ENCODE measurements at regions not wholly inside any gene's neighbourhood (a gene's known extent, or its start where the extent isn't known, plus 50 kb on each side); places are given as distances from the start of the nearest gene placed in this dataset.
"Not testable (repeated sequence)": the region's sequence is repeated elsewhere in the genome, so short reads cannot be mapped to it uniquely, and the experiment has no call there.

GRCh38 chr3:137514853-137515252, 249.3 kb upstream of the SOX14 start:
- Histone ChIP-seq H3K36me3 (ENCODE audit: control insufficient read depth, insufficient read depth, low read length) (no peaks in the 10 kb centered on the region), H3K9me3 (ENCODE audit: control insufficient read depth, low read length) (no peaks in the 10 kb centered on the region), H3K27ac (ENCODE audit: low read depth, low read length, severe bottlenecking) (no peak overlapping the region), H3K4me1 (ENCODE audit: control insufficient read depth, insufficient read depth, low read length, poor library complexity, severe bottlenecking) (no peaks in the 10 kb centered on the region), H3K4me3 (ENCODE audit: extremely low read depth, insufficient read depth, low read length, poor library complexity, severe bottlenecking) (no peak overlapping the region)
- WGBS, 2 experiments (ENCODE audit: insufficient coverage in 2 of 2) = no CpG with 5 or more reads among the region's 2 CpGs

DNA sequence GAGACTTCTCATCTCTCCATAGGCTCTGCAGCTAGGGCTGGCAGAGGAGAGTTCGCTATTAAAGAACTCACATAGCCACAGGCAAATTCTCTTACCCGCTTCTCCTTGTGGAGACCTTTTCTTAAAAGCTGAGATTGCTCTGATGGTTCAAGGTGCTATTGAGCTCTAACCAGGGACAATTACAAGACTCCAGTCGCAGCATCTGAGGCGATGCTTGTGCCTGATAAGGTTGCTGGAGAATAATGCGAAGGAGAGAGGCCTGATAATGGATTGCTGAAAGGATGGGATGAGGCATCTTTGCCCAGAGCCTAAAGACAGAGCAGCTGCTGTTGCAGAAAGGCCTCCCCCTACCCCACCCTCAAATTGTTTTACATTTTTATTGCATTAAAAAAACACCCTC, 244.5 kb upstream of the SOX14 start:
- H3K9me3 ChIP-seq (ENCODE audit: control insufficient read depth, low read length) = no peaks in the 10 kb centered on the region
- H3K4me1 ChIP-seq (ENCODE audit: control insufficient read depth, insufficient read depth, low read length, poor library complexity, severe bottlenecking) = no peaks in the 10 kb centered on the region
- 87 to 93% methylated on average over 3 to 5 of the region's 5 CpGs for WGBS, 2 experiments (ENCODE audit: insufficient coverage in 2 of 2)
- no peak overlapping the region for H3K27ac ChIP-seq (ENCODE audit: low read depth, low read length, severe bottlenecking)
- H3K4me3 ChIP-seq (ENCODE audit: extremely low read depth, insufficient read depth, low read length, poor library complexity, severe bottlenecking) = no peak overlapping the region
- H3K36me3 ChIP-seq (ENCODE audit: control insufficient read depth, insufficient read depth, low read length) = no peaks in the 10 kb centered on the region

GRCh38 chr3:137524751-137525150, 239.4 kb upstream of the SOX14 start:
- 83 to 88% methylated on average over 1 of the region's 1 CpG for WGBS, 2 experiments (ENCODE audit: insufficient coverage in 2 of 2)
- H3K27ac ChIP-seq (ENCODE audit: low read depth, low read length, severe bottlenecking) = no peak overlapping the region
- no peaks in the 10 kb centered on the region for H3K4me1 ChIP-seq (ENCODE audit: control insufficient read depth, insufficient read depth, low read length, poor library complexity, severe bottlenecking)
- H3K36me3 ChIP-seq (ENCODE audit: control insufficient read depth, insufficient read depth, low read length) = no peaks in the 10 kb centered on the region
- H3K4me3 ChIP-seq (ENCODE audit: extremely low read depth, insufficient read depth, low read length, poor library complexity, severe bottlenecking) = no peak overlapping the region
- no peaks in the 10 kb centered on the region for H3K9me3 ChIP-seq (ENCODE audit: control insufficient read depth, low read length)

DNA sequence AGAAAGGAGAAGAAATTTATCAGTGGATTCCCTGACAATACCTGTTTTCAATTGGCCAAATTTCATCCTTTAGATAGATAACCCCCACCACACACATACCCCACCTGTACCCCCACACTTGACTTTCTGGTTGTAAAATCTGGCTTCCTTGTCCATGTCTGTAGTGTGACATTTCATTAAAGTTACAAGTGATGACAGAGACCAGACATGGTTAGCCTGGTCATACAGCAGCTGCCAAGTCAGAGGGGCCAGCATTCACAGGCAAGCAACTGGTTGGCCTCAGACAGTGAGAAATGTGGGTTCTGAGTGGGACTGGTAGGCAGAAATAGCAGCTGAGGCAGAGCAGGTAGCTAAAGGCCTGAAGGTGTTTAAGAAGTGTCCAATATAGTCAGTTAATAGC, 238.6 kb upstream of the SOX14 start:
- Histone ChIP-seq H3K27ac (ENCODE audit: low read depth, low read length, severe bottlenecking) (no peak overlapping the region), H3K4me3 (ENCODE audit: extremely low read depth, insufficient read depth, low read length, poor library complexity, severe bottlenecking) (no peak overlapping the region), H3K36me3 (ENCODE audit: control insufficient read depth, insufficient read depth, low read length) (no peaks in the 10 kb centered on the region), H3K4me1 (ENCODE audit: control insufficient read depth, insufficient read depth, low read length, poor library complexity, severe bottlenecking) (no peaks in the 10 kb centered on the region), H3K9me3 (ENCODE audit: control insufficient read depth, low read length) (no peaks in the 10 kb centered on the region)

DNA sequence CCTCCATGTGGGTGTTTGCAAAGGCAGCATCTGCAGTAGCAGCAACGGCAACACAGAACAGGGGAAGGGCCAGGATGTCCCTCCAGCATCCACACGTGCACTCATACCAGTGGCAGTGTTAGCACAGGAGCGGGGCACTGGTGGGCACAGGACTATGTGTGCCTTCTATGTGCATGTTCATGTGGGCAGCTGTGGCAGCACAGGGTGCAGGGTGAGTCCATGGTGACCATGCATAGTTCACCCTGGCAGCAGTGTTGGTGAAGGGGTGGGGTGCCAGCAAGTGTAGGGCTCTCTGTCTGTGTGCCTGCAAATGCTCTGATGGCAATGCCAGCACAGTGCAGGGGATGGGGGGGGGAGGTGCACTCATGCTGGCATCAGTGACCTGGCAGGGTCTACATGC, 222.1 kb upstream of the SOX14 start:
- WGBS, 2 experiments (ENCODE audit: insufficient coverage in 2 of 2) = 91 to 96% methylated on average over 2 to 3 of the region's 3 CpGs
- H3K4me3 ChIP-seq (ENCODE audit: extremely low read depth, insufficient read depth, low read length, poor library complexity, severe bottlenecking) = no peak overlapping the region
- H3K27ac ChIP-seq (ENCODE audit: low read depth, low read length, severe bottlenecking) = no peak overlapping the region
- no peaks in the 10 kb centered on the region for H3K4me1 ChIP-seq (ENCODE audit: control insufficient read depth, insufficient read depth, low read length, poor library complexity, severe bottlenecking)
- no peaks in the 10 kb centered on the region for H3K9me3 ChIP-seq (ENCODE audit: control insufficient read depth, low read length)
- no peaks in the 10 kb centered on the region for H3K36me3 ChIP-seq (ENCODE audit: control insufficient read depth, insufficient read depth, low read length)

- Histone ChIP-seq H3K4me3 (ENCODE audit: extremely low read depth, insufficient read depth, low read length, poor library complexity, severe bottlenecking) (no peak overlapping the region), H3K27ac (ENCODE audit: low read depth, low read length, severe bottlenecking) (no peak overlapping the region), H3K4me1 (ENCODE audit: control insufficient read depth, insufficient read depth, low read length, poor library complexity, severe bottlenecking) (no peaks in the 10 kb centered on the region), H3K9me3 (ENCODE audit: control insufficient read depth, low read length) (no peaks in the 10 kb centered on the region), H3K36me3 (ENCODE audit: control insufficient read depth, insufficient read depth, low read length) (no peaks in the 10 kb centered on the region)
- no CpG with 5 or more reads among the region's 2 CpGs for WGBS, 2 experiments (ENCODE audit: insufficient coverage in 2 of 2)
Measured at GRCh38 chr3:137554242-137554641, 209.9 kb upstream of the SOX14 start.

GRCh38 chr3:137568880-137569279, 195.2 kb upstream of the SOX14 start:
- Histone ChIP-seq H3K9me3 (ENCODE audit: control insufficient read depth, low read length) (no peaks in the 10 kb centered on the region), H3K36me3 (ENCODE audit: control insufficient read depth, insufficient read depth, low read length) (no peaks in the 10 kb centered on the region), H3K4me1 (ENCODE audit: control insufficient read depth, insufficient read depth, low read length, poor library complexity, severe bottlenecking) (no peaks in the 10 kb centered on the region), H3K4me3 (ENCODE audit: extremely low read depth, insufficient read depth, low read length, poor library complexity, severe bottlenecking) (no peak overlapping the region), H3K27ac (ENCODE audit: low read depth, low read length, severe bottlenecking) (no peak overlapping the region)

GRCh38 chr3:137572931-137573330, 191.2 kb upstream of the SOX14 start:
- Histone ChIP-seq H3K27ac (ENCODE audit: low read depth, low read length, severe bottlenecking) (no peak overlapping the region), H3K9me3 (ENCODE audit: control insufficient read depth, low read length) (no peaks in the 10 kb centered on the region), H3K4me3 (ENCODE audit: extremely low read depth, insufficient read depth, low read length, poor library complexity, severe bottlenecking) (no peak overlapping the region), H3K4me1 (ENCODE audit: control insufficient read depth, insufficient read depth, low read length, poor library complexity, severe bottlenecking) (no peaks in the 10 kb centered on the region), H3K36me3 (ENCODE audit: control insufficient read depth, insufficient read depth, low read length) (no peaks in the 10 kb centered on the region)
- WGBS, 2 experiments (ENCODE audit: insufficient coverage in 2 of 2) = 83 to 89% methylated on average over 3 of the region's 3 CpGs

- WGBS, 2 experiments (ENCODE audit: insufficient coverage in 2 of 2) = no CpG with 5 or more reads among the region's 1 CpG
- Histone ChIP-seq H3K36me3 (ENCODE audit: control insufficient read depth, insufficient read depth, low read length) (no peaks in the 10 kb centered on the region), H3K9me3 (ENCODE audit: control insufficient read depth, low read length) (peaks cover 3% of the 10 kb centered on the region), H3K27ac (ENCODE audit: low read depth, low read length, severe bottlenecking) (no peak overlapping the region), H3K4me1 (ENCODE audit: control insufficient read depth, insufficient read depth, low read length, poor library complexity, severe bottlenecking) (no peaks in the 10 kb centered on the region), H3K4me3 (ENCODE audit: extremely low read depth, insufficient read depth, low read length, poor library complexity, severe bottlenecking) (no peak overlapping the region)
Measured at GRCh38 chr3:137582484-137582883, 181.6 kb upstream of the SOX14 start.

GRCh38 chr3:137583256-137583655, 180.9 kb upstream of the SOX14 start:
- Histone ChIP-seq H3K27ac (ENCODE audit: low read depth, low read length, severe bottlenecking) (no peak overlapping the region), H3K4me1 (ENCODE audit: control insufficient read depth, insufficient read depth, low read length, poor library complexity, severe bottlenecking) (no peaks in the 10 kb centered on the region), H3K36me3 (ENCODE audit: control insufficient read depth, insufficient read depth, low read length) (no peaks in the 10 kb centered on the region), H3K9me3 (ENCODE audit: control insufficient read depth, low read length) (peaks cover 2% of the 10 kb centered on the region), H3K4me3 (ENCODE audit: extremely low read depth, insufficient read depth, low read length, poor library complexity, severe bottlenecking) (no peak overlapping the region)
- no CpG with 5 or more reads among the region's 2 CpGs for WGBS, 2 experiments (ENCODE audit: insufficient coverage in 2 of 2)

DNA sequence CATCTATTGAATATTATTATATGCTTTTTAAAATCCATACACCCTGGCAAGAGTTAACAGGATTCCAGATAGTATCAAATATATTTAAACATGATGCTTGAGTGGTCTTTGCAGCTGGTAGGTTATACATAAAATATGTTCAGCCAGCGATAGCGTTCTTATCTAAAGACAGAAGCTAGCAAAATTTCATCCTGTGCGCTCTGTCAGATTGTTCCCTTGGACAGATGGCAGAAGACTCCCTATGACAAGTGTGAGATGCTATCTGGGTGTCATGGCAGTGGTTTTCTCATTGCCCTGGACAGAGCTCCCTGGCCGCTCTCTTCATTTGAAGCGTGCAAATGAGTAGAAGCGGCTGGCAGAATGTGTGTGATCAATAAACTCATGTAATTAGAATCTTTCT, 175.2 kb upstream of the SOX14 start:
- 92 to 93% methylated on average over 2 to 4 of the region's 6 CpGs for WGBS, 2 experiments (ENCODE audit: insufficient coverage in 2 of 2)
- no peaks in the 10 kb centered on the region for H3K4me1 ChIP-seq (ENCODE audit: control insufficient read depth, insufficient read depth, low read length, poor library complexity, severe bottlenecking)
- H3K9me3 ChIP-seq (ENCODE audit: control insufficient read depth, low read length) = no peaks in the 10 kb centered on the region
- no peaks in the 10 kb centered on the region for H3K36me3 ChIP-seq (ENCODE audit: control insufficient read depth, insufficient read depth, low read length)
- H3K27ac ChIP-seq (ENCODE audit: low read depth, low read length, severe bottlenecking) = no peak overlapping the region
- no peak overlapping the region for H3K4me3 ChIP-seq (ENCODE audit: extremely low read depth, insufficient read depth, low read length, poor library complexity, severe bottlenecking)

DNA sequence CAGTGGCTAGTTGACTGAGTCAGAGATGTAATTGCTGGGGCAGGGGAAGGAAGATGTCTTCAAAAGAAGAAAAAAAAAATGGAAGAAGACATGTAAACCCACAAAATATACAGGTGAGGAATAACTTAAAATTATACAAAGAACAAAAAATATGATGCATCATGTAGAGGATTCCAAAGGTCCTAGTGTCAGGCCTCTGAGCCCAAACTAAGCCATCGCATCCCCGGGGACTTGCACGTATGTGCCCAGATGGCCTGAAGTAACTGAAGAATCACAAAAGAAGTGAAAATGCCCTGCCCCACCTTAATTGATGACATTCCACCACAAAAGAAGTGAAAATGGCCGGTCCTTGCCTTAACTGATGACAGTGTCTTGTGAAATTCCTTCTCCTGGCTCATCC, 168.7 kb upstream of the SOX14 start:
- H3K4me3 ChIP-seq (ENCODE audit: extremely low read depth, insufficient read depth, low read length, poor library complexity, severe bottlenecking); H3K27ac ChIP-seq (ENCODE audit: low read depth, low read length, severe bottlenecking); H3K4me1 ChIP-seq (ENCODE audit: control insufficient read depth, insufficient read depth, low read length, poor library complexity, severe bottlenecking); H3K36me3 ChIP-seq (ENCODE audit: control insufficient read depth, insufficient read depth, low read length); H3K9me3 ChIP-seq (ENCODE audit: control insufficient read depth, low read length): not testable (repeated sequence)
- WGBS, 2 experiments (ENCODE audit: insufficient coverage in 2 of 2) = 62% methylated on average over 3 of the region's 4 CpGs; no CpG with 5 or more reads in 1 of the 2 experiments
